GM12872 (cell line): ENCODE measurements at regions not wholly inside any gene's neighbourhood (a gene's known extent, or its start where the extent isn't known, plus 50 kb on each side); places are given as distances from the start of the nearest gene placed in this dataset.

Source experiments
- CTCF ChIP-seq: IDR thresholded peaks from 3 replicates; pipeline ENCODE4 v1.5.1; 2011; ENCODE audit warnings: low read depth, mild to moderate bottlenecking, low read length, moderate library complexity; ENCODE audit not compliant: insufficient read depth

GRCh38 chr3:16668776-16669545 lies 63.7 kb upstream of the DAZL start:
- no peak for TF ChIP-seq CTCF

DNA sequence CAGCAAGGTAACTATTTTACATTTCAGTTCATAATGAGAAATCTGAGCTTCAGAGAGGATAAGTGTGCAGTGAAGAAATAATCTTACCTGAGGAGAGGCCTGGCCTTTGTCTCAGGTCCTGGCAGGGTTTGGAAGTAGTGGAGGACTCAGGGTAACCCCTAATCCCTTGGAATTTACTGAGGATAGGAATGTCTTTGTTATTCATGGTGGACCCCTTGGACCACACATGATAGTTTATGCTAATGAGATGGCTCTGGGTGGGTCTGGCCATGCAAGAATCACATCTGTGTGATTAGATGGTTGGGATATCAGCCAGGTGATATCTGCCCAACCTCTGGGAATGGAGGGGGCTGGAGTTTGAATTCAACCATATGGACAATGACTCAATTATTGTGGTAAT lies 65.0 kb upstream of the DAZL start:
- no peak for TF ChIP-seq CTCF

DNA sequence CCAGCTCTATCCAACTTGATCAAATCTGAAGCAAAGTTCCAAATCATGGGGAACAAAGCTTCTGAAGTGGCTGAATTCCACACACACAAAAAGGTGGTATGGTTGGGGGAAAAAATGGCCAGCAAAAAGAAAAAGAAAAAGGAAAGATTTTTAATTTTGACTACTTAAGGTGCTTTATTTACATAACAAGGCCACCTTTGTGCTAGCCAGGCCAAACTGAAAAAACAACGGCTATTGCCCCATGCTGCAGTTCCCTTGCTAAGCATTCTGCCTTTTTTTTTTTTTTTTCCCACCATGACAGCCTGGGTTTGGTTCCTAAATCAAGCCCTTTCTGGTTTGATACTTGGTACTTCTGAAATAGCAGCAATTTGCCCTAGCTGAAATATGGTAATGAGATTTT lies 66.5 kb upstream of the DAZL start:
- no peak for TF ChIP-seq CTCF

DNA sequence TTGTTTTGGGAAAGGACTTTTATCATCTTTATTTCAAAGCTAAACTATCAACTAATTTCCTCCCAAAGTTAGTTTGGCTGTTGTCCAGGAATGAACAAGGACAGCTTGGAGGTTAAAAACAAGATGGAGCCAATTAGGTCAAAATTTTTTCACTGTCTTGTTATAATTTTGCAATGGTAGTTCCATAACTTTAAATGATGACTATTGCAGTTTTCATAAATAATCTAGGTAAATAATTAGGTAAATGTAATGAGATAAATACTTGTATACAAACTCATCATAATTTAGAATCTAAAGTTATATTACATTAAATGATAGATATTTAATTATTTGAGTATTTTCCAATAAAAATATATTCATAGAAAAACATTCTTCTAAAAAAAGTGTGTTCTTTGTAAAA lies 68.3 kb upstream of the DAZL start:
- TF ChIP-seq CTCF: no peak

- TF ChIP-seq CTCF: no peak
These were observed 70.6 kb upstream of the DAZL start for GRCh38 chr3:16675805-16676204.

GRCh38 chr3:16686679-16687078 lies 81.5 kb upstream of the DAZL start:
- no peak for TF ChIP-seq CTCF

DNA sequence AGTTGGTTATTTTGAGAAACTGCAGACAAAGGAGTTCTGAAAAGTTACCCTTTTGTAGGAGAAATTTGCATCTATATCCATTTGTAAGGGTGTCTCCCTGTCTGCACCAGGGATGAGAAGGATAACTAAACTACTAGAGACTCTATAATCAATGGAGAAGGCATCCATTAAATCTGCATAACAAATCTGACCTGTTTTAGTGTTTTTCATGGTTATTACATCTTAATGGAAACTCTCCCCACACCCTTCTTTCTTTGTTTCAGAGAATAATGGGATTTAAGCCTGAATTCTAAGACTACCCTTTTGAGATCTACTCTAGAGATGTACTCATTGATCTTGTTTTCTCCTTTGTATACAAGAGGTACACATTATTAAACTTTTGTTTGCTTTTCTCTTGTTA lies 82.0 kb upstream of the DAZL start:
- no peak for TF ChIP-seq CTCF
